Right lobe of liver (tissue), 4 donors: ENCODE measurements at regions not wholly inside any gene's neighbourhood (a gene's known extent, or its start where the extent isn't known, plus 50 kb on each side); places are given as distances from the start of the nearest gene placed in this dataset.

ENCODE experiments used
- CTCF ChIP-seq, 4 donors: fragments of 200-600 bp in 3 of 4; fragments of 450-650 bp in 1 of 4; IDR thresholded peaks; one replicate each; pipeline versions ENCODE4 v1.5.1 to v1.8.0; 2016 to 2022; ENCODE audit warnings: antibody characterized with exemption in 4 of 4, mild to moderate bottlenecking in 2 of 4
- POLR2A ChIP-seq: fragments of 450-650 bp; IDR thresholded peaks from one replicate; pipeline ENCODE4 v1.6.1; 2017; ENCODE audit warnings: antibody characterized with exemption, mild to moderate bottlenecking
- donor health status: DM: no; HTN: no; CAD: no.
- donor health status: DM: no; HTN: no; CAD: no.
- donor health status: DM: no; HTN: yes; CAD: no.

GRCh38 chr11:43585877-43586608 lies 94.5 kb upstream of the HSD17B12 start:
- TF ChIP-seq CTCF (IDR thresholded peaks at IDR 0.05) (no peak), POLR2A (no peak)
